HepG2 (cell line): ENCODE measurements at regions not wholly inside any gene's neighbourhood (a gene's known extent, or its start where the extent isn't known, plus 50 kb on each side); places are given as distances from the start of the nearest gene placed in this dataset.

ENCODE experiments used
- ATAC-seq: fragments of 200-7000 bp; cut with Tn5 transposase; 3 replicates; pipeline ENCODE4 v1.9.1; 2020; ENCODE audit warnings: mild to moderate bottlenecking, moderate library complexity
- BruUV-seq: library from RNA; stranded (reverse); fragments of 400-500 nt; replicated peaks from 2 replicates; lab custom pipeline; 2021; lab: Mats Ljungman, UMichigan
- CTCF ChIA-PET: fragments of 300-600 bp; formaldehyde crosslinking; extraction: SDS; loops from one replicate; lab custom pipeline; 2021; ENCODE audit warnings: low total read pairs, inconsistent platforms, low intra/inter-chr PET ratio; lab: Yijun Ruan, JAX
- POLR2A ChIA-PET: fragments of 350-600 bp; sonication (Branson Sonifier 250); formaldehyde crosslinking; loops from one replicate; lab custom pipeline; 2020; ENCODE audit warnings: antibody characterized with exemption, inconsistent platforms; lab: Yijun Ruan, JAX
- DNase-seq: peaks from one replicate; pipeline ENCODE4 v3.0.0-alpha.2; 2015; ENCODE audit warnings: low spot score
- FAIRE-seq: peaks from 3 replicates; lab custom pipeline; 2011; peaks lifted over from hg19 to GRCh38; lab: Jason Lieb, UNC
- H2AFZ ChIP-seq: one replicate; pipeline ENCODE4 v1.6.1; 2011; ENCODE audit warnings: low read length, inconsistent platforms
- H3K27ac ChIP-seq: fragments of 300-600 bp; 3 replicates; pipeline ENCODE4 v1.8.0; 2011; ENCODE audit warnings: mixed run types, mild to moderate bottlenecking, mixed read lengths, low read length, inconsistent platforms; ENCODE audit not compliant: insufficient read depth; ENCODE audit errors: extremely low read length
- H3K27me3 ChIP-seq, 2 experiments: fragments of 200-600 bp in 1 of 2; 2 replicates in 1 of 2; 3 replicates in 1 of 2; pipeline versions ENCODE4 v1.6.0 to v1.8.0; 2011; ENCODE audit warnings: low read length in 2 of 2, mild to moderate bottlenecking in 2 of 2, moderate library complexity in 2 of 2, inconsistent platforms in 1 of 2; ENCODE audit not compliant: insufficient read depth in 2 of 2, control insufficient read depth in 1 of 2
- H3K36me3 ChIP-seq, 2 experiments: fragments of 200-600 bp in 1 of 2; replicated peaks in 1 of 2; 2 replicates in 1 of 2; 3 replicates in 1 of 2; pipeline versions ENCODE4 v1.5.1 to v1.8.0; 2011; ENCODE audit warnings: low read length in 2 of 2, inconsistent platforms in 1 of 2; ENCODE audit not compliant: insufficient read depth in 2 of 2, control insufficient read depth in 1 of 2
- H3K4me1 ChIP-seq: 2 replicates; pipeline ENCODE4 v1.5.1; 2012; ENCODE audit warnings: low read length, inconsistent platforms; ENCODE audit not compliant: insufficient read depth
- H3K4me2 ChIP-seq: 2 replicates; pipeline ENCODE4 v1.6.0; 2011; ENCODE audit warnings: low read depth, low read length, inconsistent platforms
- H3K4me3 ChIP-seq, 3 experiments: fragments of 200-600 bp in 1 of 3; sonication (generic), shearing (Covaris generic) in 1 of 3; replicated peaks in 1 of 3; 2 replicates each; pipeline ENCODE4 v1.5.1; 2011 to 2016; ENCODE audit warnings: low read length in 3 of 3, inconsistent platforms in 2 of 3, low read depth in 2 of 3, mild to moderate bottlenecking in 2 of 3, control low read depth in 1 of 3, mixed read lengths in 1 of 3; ENCODE audit not compliant: insufficient read depth in 1 of 3
- H3K79me2 ChIP-seq: one replicate; pipeline ENCODE4 v1.6.1; 2011; ENCODE audit warnings: low read length, inconsistent platforms; ENCODE audit not compliant: insufficient read depth
- H3K9ac ChIP-seq: 2 replicates; pipeline ENCODE4 v1.6.0; 2011; ENCODE audit warnings: mild to moderate bottlenecking, low read depth, low read length, inconsistent platforms; ENCODE audit not compliant: insufficient read depth
- H3K9me3 ChIP-seq: 2 replicates; pipeline ENCODE4 v1.5.1; 2012; ENCODE audit warnings: mild to moderate bottlenecking, low read length
- H4K20me1 ChIP-seq: 2 replicates; pipeline ENCODE4 v1.6.0; 2011; ENCODE audit warnings: inconsistent platforms, mild to moderate bottlenecking, low read length, moderate library complexity; ENCODE audit not compliant: insufficient read depth
- CCAR2 ChIP-seq: fragments of 200-400 bp; formaldehyde crosslinking; optimal IDR thresholded peaks from 2 replicates; pipeline ENCODE3; 2018; ENCODE audit warnings: low read depth, mild to moderate bottlenecking, low read length, moderate library complexity
- CHCHD3 ChIP-seq: sonication (generic); formaldehyde crosslinking; IDR thresholded peaks from 2 replicates; pipeline ENCODE4 v1.8.0; 2022; ENCODE audit warnings: mild to moderate bottlenecking, missing genetic modification reagents, moderate library complexity
- HOXA5 ChIP-seq: sonication (generic); formaldehyde crosslinking; IDR thresholded peaks from 2 replicates; pipeline ENCODE4 v1.4.0; 2020; ENCODE audit warnings: missing genetic modification reagents
- REXO4 ChIP-seq: sonication (generic); formaldehyde crosslinking; IDR thresholded peaks from 2 replicates; pipeline ENCODE4 v1.8.0; 2022; ENCODE audit warnings: missing genetic modification reagents, mild to moderate bottlenecking, borderline replicate concordance
- SNAI1 ChIP-seq: sonication (generic); formaldehyde crosslinking; IDR thresholded peaks from 2 replicates; pipeline ENCODE4 v1.5.0; 2020; ENCODE audit warnings: mild to moderate bottlenecking, missing genetic modification reagents, borderline replicate concordance
- TCF7L2 ChIP-seq: IDR thresholded peaks from 2 replicates; pipeline ENCODE4 v1.6.1; 2011; ENCODE audit warnings: mild to moderate bottlenecking, low read depth, low read length, moderate library complexity
- ZFP36L1 ChIP-seq: sonication (generic); formaldehyde crosslinking; IDR thresholded peaks from 2 replicates; pipeline ENCODE4 v1.8.0; 2022; ENCODE audit warnings: mild to moderate bottlenecking, missing genetic modification reagents, moderate library complexity
- ZNF251 ChIP-seq: sonication (generic); formaldehyde crosslinking; IDR thresholded peaks from 2 replicates; pipeline ENCODE4 v1.9.0; 2021; ENCODE audit warnings: mild to moderate bottlenecking, missing genetic modification reagents
- ZNF282 ChIP-seq: fragments of 450-650 bp; IDR thresholded peaks from 2 replicates; pipeline ENCODE4 v1.6.1; 2018; ENCODE audit not compliant: partially characterized antibody
- ZNF629 ChIP-seq: sonication (generic); formaldehyde crosslinking; conservative IDR thresholded peaks from 2 replicates; pipeline ENCODE4 v1.5.0; 2020; ENCODE audit warnings: missing genetic modification reagents
- WGBS: methylation state at CpG from one replicate; pipeline ENCODE4 v1.1.6; 2017; ENCODE audit warnings: low lambda C conversion rate; 5-methylcytosine and 5-hydroxymethylcytosine counted together
- in situ Hi-C: cut with HindIII; loops from 2 replicates; pipeline ENCODE4 v1.10.0; 2017; ENCODE audit warnings: low pct_unique_long_range_greater_than_20kb; ENCODE audit not compliant: extremely low pct_ligation_motif_present
- intact Hi-C: fragments of 100-400 bp; cut with micrococcal nuclease; formaldehyde crosslinking; loops from one replicate; pipeline ENCODE4 v1.10.0; 2022; ENCODE audit not compliant: unreplicated experiment
- TF ChIP-seq, protein P1 (sequence below): sonication (generic); formaldehyde crosslinking; conservative IDR thresholded peaks from 2 replicates; pipeline ENCODE4 v1.8.0; 2022; ENCODE audit warnings: missing genetic modification reagents
- TF ChIP-seq, protein P2 (sequence below): sonication (generic); formaldehyde crosslinking; IDR thresholded peaks from 2 replicates; pipeline ENCODE4 v1.4.0; 2020; ENCODE audit warnings: missing genetic modification reagents, borderline replicate concordance
- TF ChIP-seq, protein P3 (sequence below): sonication (generic); formaldehyde crosslinking; IDR thresholded peaks from 2 replicates; pipeline ENCODE4 v1.4.0; 2020; ENCODE audit warnings: missing genetic modification reagents

DNA sequence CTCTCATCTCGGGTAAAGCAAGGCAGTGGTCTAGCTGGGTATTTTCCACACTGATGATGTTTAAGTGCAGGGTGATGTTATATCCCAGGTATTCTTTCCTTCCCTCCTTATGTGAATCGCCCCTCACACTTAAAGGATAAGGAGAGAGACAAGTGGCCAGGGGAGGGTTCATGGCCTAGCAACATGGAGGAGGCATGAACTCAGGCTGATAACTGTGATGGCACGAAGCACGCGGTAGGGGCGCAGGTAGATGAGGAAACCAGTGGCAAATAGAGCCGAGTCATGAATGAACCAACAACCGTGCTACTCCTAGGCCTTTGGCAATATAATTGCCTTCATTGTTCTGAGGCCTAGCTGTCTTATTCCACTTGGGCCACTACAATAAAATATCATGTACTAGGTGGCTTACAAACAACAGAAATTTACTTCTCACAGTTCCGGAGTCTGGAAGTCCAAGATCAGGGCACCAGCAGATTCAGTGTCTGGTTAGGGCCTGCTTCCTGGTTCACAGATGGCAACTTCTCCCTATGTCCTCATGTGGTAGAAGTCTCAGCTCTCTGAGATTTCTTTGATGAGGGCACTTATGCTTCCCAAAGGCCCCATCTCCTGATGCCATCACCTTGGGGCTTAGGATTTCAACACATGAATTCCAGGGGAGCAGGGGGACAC, 56.0 kb upstream of the PIK3CG start:
- in situ Hi-C loops (no loop called here), intact Hi-C loops (no loop called here)
- no peaks in the 10 kb centered on the region for H3K9me3 ChIP-seq
- no peaks in the 10 kb centered on the region for H3K4me1 ChIP-seq
- no peak for TF ChIP-seq ZNF251 (CRISPR knock-in tag)
- no peak for TF ChIP-seq SNAI1 (CRISPR knock-in tag)
- TF ChIP-seq, protein P1, sequence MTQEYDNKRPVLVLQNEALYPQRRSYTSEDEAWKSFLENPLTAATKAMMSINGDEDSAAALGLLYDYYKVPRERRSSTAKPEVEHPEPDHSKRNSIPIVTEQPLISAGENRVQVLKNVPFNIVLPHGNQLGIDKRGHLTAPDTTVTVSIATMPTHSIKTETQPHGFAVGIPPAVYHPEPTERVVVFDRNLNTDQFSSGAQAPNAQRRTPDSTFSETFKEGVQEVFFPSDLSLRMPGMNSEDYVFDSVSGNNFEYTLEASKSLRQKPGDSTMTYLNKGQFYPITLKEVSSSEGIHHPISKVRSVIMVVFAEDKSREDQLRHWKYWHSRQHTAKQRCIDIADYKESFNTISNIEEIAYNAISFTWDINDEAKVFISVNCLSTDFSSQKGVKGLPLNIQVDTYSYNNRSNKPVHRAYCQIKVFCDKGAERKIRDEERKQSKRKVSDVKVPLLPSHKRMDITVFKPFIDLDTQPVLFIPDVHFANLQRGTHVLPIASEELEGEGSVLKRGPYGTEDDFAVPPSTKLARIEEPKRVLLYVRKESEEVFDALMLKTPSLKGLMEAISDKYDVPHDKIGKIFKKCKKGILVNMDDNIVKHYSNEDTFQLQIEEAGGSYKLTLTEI (CRISPR knock-in tag), result no peak
- TF ChIP-seq CHCHD3, result no peak
- no peak for TF ChIP-seq ZFP36L1
- no peak for TF ChIP-seq HOXA5 (CRISPR knock-in tag)
- TF ChIP-seq ZNF629 (CRISPR knock-in tag), result no peak
- H2AFZ ChIP-seq, result no peak overlapping the region
- BruUV-seq, result no TSS peak
- no peaks in the 10 kb centered on the region for H3K36me3 ChIP-seq
- no peaks in the 10 kb centered on the region for H4K20me1 ChIP-seq
- POLR2A ChIA-PET, result no interaction called here
- ATAC-seq, result no peak
- no peaks in the 10 kb centered on the region for H3K79me2 ChIP-seq
- no peak overlapping the region for H3K4me3 ChIP-seq
- WGBS, result 62% methylated on average over 9 of the region's 9 CpGs
- no peak overlapping the region for H3K27ac ChIP-seq
- CTCF ChIA-PET, result no interaction called here
- no peak for FAIRE-seq
- H3K4me2 ChIP-seq, result no peak overlapping the region
- no peak for DNase-seq
- H3K9ac ChIP-seq, result no peak overlapping the region
- H3K27me3 ChIP-seq, result no peaks in the 10 kb centered on the region

DNA sequence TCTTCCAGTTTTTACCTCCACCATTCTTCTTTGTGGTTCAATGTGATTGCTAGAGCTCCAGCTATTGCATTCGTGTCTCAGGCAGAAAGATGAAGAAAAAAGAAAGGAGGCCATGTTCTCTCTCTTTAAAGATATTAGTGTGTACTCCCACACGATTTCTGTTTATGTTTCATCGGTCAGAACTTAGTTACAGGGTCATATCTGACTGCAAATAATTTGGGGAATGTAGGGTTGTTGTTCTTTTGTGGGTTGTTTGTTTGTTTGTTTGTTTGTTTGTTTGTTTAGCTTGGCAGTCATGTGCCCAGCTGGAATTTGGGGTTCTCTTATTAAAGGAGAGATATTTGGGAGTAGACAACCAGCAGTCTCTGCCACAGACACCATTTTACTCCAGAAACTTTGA, 53.6 kb upstream of the PIK3CG start:
- Histone ChIP-seq H3K9ac (no peak overlapping the region), H3K27ac (no peak overlapping the region), H3K4me2 (no peak overlapping the region), H2AFZ (no peak overlapping the region), H3K79me2 (no peaks in the 10 kb centered on the region), H3K4me1 (no peaks in the 10 kb centered on the region), H3K4me3 (no peak overlapping the region), H3K27me3 (no peaks in the 10 kb centered on the region), H3K36me3 (no peaks in the 10 kb centered on the region), H3K9me3 (no peaks in the 10 kb centered on the region), H4K20me1 (no peaks in the 10 kb centered on the region)
- ChIA-PET CTCF (no interaction called here), POLR2A (no interaction called here)
- FAIRE-seq (no peak), ATAC-seq (no peak), DNase-seq (no peak)
- in situ Hi-C loops (no loop called here), intact Hi-C loops (no loop called here)
- BruUV-seq, result no TSS peak
- WGBS, result 3% methylated on average over 3 of the region's 3 CpGs
- TF ChIP-seq, protein P2, sequence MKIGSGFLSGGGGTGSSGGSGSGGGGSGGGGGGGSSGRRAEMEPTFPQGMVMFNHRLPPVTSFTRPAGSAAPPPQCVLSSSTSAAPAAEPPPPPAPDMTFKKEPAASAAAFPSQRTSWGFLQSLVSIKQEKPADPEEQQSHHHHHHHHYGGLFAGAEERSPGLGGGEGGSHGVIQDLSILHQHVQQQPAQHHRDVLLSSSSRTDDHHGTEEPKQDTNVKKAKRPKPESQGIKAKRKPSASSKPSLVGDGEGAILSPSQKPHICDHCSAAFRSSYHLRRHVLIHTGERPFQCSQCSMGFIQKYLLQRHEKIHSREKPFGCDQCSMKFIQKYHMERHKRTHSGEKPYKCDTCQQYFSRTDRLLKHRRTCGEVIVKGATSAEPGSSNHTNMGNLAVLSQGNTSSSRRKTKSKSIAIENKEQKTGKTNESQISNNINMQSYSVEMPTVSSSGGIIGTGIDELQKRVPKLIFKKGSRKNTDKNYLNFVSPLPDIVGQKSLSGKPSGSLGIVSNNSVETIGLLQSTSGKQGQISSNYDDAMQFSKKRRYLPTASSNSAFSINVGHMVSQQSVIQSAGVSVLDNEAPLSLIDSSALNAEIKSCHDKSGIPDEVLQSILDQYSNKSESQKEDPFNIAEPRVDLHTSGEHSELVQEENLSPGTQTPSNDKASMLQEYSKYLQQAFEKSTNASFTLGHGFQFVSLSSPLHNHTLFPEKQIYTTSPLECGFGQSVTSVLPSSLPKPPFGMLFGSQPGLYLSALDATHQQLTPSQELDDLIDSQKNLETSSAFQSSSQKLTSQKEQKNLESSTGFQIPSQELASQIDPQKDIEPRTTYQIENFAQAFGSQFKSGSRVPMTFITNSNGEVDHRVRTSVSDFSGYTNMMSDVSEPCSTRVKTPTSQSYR (CRISPR knock-in tag), result no peak
- no peak for TF ChIP-seq ZNF282
- TF ChIP-seq CCAR2, result no peak
- TF ChIP-seq, protein P3, sequence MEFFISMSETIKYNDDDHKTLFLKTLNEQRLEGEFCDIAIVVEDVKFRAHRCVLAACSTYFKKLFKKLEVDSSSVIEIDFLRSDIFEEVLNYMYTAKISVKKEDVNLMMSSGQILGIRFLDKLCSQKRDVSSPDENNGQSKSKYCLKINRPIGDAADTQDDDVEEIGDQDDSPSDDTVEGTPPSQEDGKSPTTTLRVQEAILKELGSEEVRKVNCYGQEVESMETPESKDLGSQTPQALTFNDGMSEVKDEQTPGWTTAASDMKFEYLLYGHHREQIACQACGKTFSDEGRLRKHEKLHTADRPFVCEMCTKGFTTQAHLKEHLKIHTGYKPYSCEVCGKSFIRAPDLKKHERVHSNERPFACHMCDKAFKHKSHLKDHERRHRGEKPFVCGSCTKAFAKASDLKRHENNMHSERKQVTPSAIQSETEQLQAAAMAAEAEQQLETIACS (CRISPR knock-in tag), result no peak
- no peak for TF ChIP-seq TCF7L2
- TF ChIP-seq REXO4 (CRISPR knock-in tag), result no peak
